Stomach (tissue), 4 donors: ENCODE measurements at regions not wholly inside any gene's neighbourhood (a gene's known extent, or its start where the extent isn't known, plus 50 kb on each side); places are given as distances from the start of the nearest gene placed in this dataset.

Source experiments
- CTCF ChIP-seq, 7 experiments: fragments of 450-650 bp in 4 of 7; fragments of 200-600 bp in 3 of 7; sonication (generic) in 3 of 7; IDR thresholded peaks; one replicate each; pipeline ENCODE4 v1.5.1; 2016 to 2019; ENCODE audit warnings: antibody characterized with exemption in 7 of 7, control low read depth in 2 of 7, mild to moderate bottlenecking in 1 of 7
- EP300 ChIP-seq: sonication (generic); formaldehyde crosslinking; IDR thresholded peaks from one replicate; pipeline ENCODE4 v1.6.1; 2017; ENCODE audit warnings: antibody characterized with exemption
- POLR2A ChIP-seq, 4 donors: fragments of 450-650 bp; IDR thresholded peaks; one replicate each; pipeline ENCODE4 v1.6.1; 2016; ENCODE audit warnings: antibody characterized with exemption in 4 of 4, control low read depth in 2 of 4, mild to moderate bottlenecking in 1 of 4, moderate library complexity in 1 of 4

- TF ChIP-seq CTCF (IDR thresholded peaks at IDR 0.05) (no peak), POLR2A (IDR thresholded peaks at IDR 0.05) (no peak), EP300 (no peak)
These were observed 303.8 kb downstream of the HS3ST3B1 start for GRCh38 chr17:14604591-14605266.
